Parathyroid adenoma (tissue), 2 donors: ENCODE measurements at regions not wholly inside any gene's neighbourhood (a gene's known extent, or its start where the extent isn't known, plus 50 kb on each side); places are given as distances from the start of the nearest gene placed in this dataset.

ENCODE experiments used
- H2AFZ ChIP-seq: fragments of 300-600 bp; sonication (generic); one replicate; pipeline ENCODE4 v1.7.0; 2017; ENCODE audit warnings: antibody characterized with exemption, mild to moderate bottlenecking
- H3K27ac ChIP-seq: fragments of 300-600 bp; sonication (generic); one replicate; pipeline ENCODE4 v1.7.0; 2017
- H3K27me3 ChIP-seq: fragments of 300-600 bp; sonication (generic); one replicate; pipeline ENCODE4 v1.7.0; 2017; ENCODE audit warnings: low read length; ENCODE audit not compliant: control insufficient read depth, insufficient read depth
- H3K36me3 ChIP-seq: fragments of 300-600 bp; sonication (generic); one replicate; pipeline ENCODE4 v1.7.0; 2017; ENCODE audit warnings: low read length; ENCODE audit not compliant: control insufficient read depth, insufficient read depth
- H3K4me1 ChIP-seq: fragments of 300-600 bp; sonication (generic); one replicate; pipeline ENCODE4 v1.7.0; 2017; ENCODE audit warnings: control low read depth
- H3K4me2 ChIP-seq: fragments of 300-600 bp; sonication (generic); one replicate; pipeline ENCODE4 v1.7.0; 2017; ENCODE audit warnings: low read length
- H3K4me3 ChIP-seq: fragments of 300-600 bp; sonication (generic); one replicate; pipeline ENCODE4 v1.7.0; 2017; ENCODE audit warnings: low read depth, low read length
- H3K79me2 ChIP-seq: fragments of 300-600 bp; sonication (generic); one replicate; pipeline ENCODE4 v1.7.0; 2017; ENCODE audit warnings: control low read depth
- H3K9ac ChIP-seq: fragments of 300-600 bp; sonication (generic); one replicate; pipeline ENCODE4 v1.7.0; 2017; ENCODE audit warnings: mild to moderate bottlenecking
- H3K9me3 ChIP-seq: fragments of 300-600 bp; sonication (generic); one replicate; pipeline ENCODE4 v1.7.0; 2017; ENCODE audit warnings: low read length; ENCODE audit not compliant: control insufficient read depth
- CTCF ChIP-seq: fragments of 300-600 bp; sonication (generic); IDR thresholded peaks from one replicate; pipeline ENCODE4 v1.7.0; 2017; ENCODE audit warnings: antibody characterized with exemption, mild to moderate bottlenecking
- donor health status: primary hyperparathyroidism.

- no peak overlapping the region for H3K9ac ChIP-seq
- H3K79me2 ChIP-seq = no peaks in the 10 kb centered on the region
- no peak overlapping the region for H3K4me3 ChIP-seq
- no peaks in the 10 kb centered on the region for H3K36me3 ChIP-seq
- no peak overlapping the region for H2AFZ ChIP-seq
- H3K4me2 ChIP-seq = no peak overlapping the region
- no peak for TF ChIP-seq CTCF
- no peaks in the 10 kb centered on the region for H3K27me3 ChIP-seq
- no peaks in the 10 kb centered on the region for H3K9me3 ChIP-seq
- H3K4me1 ChIP-seq = no peaks in the 10 kb centered on the region
- H3K27ac ChIP-seq = no peak overlapping the region
Measured at GRCh38 chr7:124192885-124193284, 160.0 kb upstream of the TMEM229A start.

DNA sequence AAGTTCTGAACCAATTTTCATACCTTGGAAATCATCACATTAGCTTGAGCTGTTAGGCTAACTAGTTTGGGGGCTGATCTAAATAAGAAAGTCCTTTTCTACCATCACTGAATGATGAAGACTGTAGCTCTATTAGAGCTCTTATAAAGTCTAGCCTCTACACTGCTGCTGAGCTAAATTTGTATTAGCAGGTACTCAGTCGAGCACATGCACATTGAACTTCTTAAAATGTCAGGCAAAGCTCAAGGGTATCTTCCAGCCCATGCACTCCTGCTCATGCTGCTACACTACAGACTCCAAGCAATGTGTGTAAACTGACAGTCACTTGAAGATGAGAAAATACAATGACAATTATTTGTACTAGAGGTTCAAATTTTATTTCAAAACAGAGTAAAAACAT is 158.8 kb upstream of the TMEM229A start:
- no peaks in the 10 kb centered on the region for H3K27me3 ChIP-seq
- H3K4me1 ChIP-seq = no peaks in the 10 kb centered on the region
- no peak overlapping the region for H3K27ac ChIP-seq
- no peaks in the 10 kb centered on the region for H3K36me3 ChIP-seq
- no peaks in the 10 kb centered on the region for H3K79me2 ChIP-seq
- no peak overlapping the region for H3K4me2 ChIP-seq
- H3K9ac ChIP-seq = no peak overlapping the region
- TF ChIP-seq CTCF = no peak
- H2AFZ ChIP-seq = no peak overlapping the region
- H3K9me3 ChIP-seq = no peaks in the 10 kb centered on the region
- H3K4me3 ChIP-seq = no peak overlapping the region

DNA sequence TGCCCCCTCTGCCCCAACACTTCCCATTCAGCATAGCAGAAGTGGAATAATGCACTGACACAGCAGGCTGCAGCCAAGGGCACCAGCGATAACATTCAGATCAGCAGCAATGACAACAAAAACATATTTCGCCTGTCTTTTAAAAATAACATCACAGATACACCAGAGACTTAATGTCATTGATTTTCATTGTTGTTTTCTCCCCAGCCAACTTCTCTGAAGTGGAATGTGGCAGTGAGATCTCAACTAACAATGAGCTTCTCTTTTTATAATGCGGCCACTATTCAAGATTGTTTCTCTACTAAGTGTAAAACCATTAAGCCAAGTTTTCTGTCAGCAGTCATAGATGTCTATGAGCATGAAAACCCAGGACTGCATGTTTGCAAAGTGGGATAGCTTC is 158.2 kb upstream of the TMEM229A start:
- Histone ChIP-seq H3K79me2 (no peaks in the 10 kb centered on the region), H3K9me3 (no peaks in the 10 kb centered on the region), H3K27me3 (no peaks in the 10 kb centered on the region), H3K4me1 (no peaks in the 10 kb centered on the region), H3K4me3 (no peak overlapping the region), H3K9ac (no peak overlapping the region), H3K27ac (no peak overlapping the region), H2AFZ (no peak overlapping the region), H3K4me2 (no peak overlapping the region), H3K36me3 (no peaks in the 10 kb centered on the region)
- no peak for TF ChIP-seq CTCF

GRCh38 chr7:124188576-124188975 is 155.7 kb upstream of the TMEM229A start:
- Histone ChIP-seq H3K9me3 (no peaks in the 10 kb centered on the region), H3K4me2 (no peak overlapping the region), H3K27ac (no peak overlapping the region), H3K27me3 (no peaks in the 10 kb centered on the region), H2AFZ (no peak overlapping the region), H3K4me3 (no peak overlapping the region), H3K4me1 (no peaks in the 10 kb centered on the region), H3K79me2 (no peaks in the 10 kb centered on the region), H3K36me3 (no peaks in the 10 kb centered on the region), H3K9ac (no peak overlapping the region)
- TF ChIP-seq CTCF = no peak

DNA sequence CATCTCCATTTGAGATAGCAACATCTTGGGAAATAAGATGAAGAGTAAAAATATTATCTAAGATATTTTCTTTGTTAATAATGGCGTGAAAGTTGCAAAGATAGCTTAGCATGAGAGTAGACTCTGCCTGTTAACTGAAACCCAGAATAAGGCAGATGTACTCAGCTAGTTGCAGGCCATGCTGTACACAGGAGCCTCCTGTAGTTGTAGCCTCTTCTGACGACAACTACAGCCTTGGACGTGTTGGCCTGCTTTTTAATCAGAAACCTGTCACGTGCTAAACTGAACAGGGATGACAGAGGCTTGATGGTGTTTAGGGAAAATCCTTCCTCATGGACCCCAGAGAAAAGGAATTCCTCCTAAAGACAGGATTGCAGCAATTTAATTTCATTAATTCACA is 155.1 kb upstream of the TMEM229A start:
- Histone ChIP-seq H3K9me3 (no peaks in the 10 kb centered on the region), H3K4me2 (no peak overlapping the region), H2AFZ (no peak overlapping the region), H3K36me3 (no peaks in the 10 kb centered on the region), H3K4me1 (no peaks in the 10 kb centered on the region), H3K9ac (no peak overlapping the region), H3K4me3 (no peak overlapping the region), H3K27ac (no peak overlapping the region), H3K27me3 (no peaks in the 10 kb centered on the region), H3K79me2 (no peaks in the 10 kb centered on the region)
- no peak for TF ChIP-seq CTCF
